Testis (tissue), 2 donors: ENCODE measurements at regions not wholly inside any gene's neighbourhood (a gene's known extent, or its start where the extent isn't known, plus 50 kb on each side); places are given as distances from the start of the nearest gene placed in this dataset.

Experiments
- POLR2A ChIP-seq: fragments of 450-650 bp; IDR thresholded peaks from one replicate; pipeline ENCODE4 v1.6.1; 2017; ENCODE audit warnings: antibody characterized with exemption, mild to moderate bottlenecking, moderate library complexity
- TF ChIP-seq, protein P1 (sequence below), 3 experiments: fragments of 450-650 bp in 2 of 3; fragments of 200-600 bp in 1 of 3; sonication (generic) in 1 of 3; IDR thresholded peaks; one replicate each; pipeline ENCODE4 v1.5.1; 2016 to 2019; ENCODE audit warnings: antibody characterized with exemption in 3 of 3, mild to moderate bottlenecking in 2 of 3, moderate library complexity in 1 of 3

DNA sequence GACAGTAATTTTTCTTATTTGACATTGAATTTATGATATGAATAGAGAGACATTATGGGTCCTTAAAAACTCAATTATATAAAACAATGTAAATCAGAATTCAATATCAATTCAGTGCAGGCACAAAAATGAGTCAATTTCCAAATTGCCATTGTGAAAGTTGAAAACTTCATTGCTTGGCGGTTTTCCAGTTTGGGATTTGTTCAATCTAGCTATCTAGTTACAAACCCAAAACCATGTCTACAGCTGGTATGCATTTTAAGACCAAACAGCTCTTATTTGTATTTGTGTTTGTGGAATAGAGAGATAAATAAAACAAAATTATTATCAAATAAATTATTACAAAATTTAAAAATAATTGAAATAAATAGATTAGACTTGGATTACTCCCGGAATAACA is 1206.6 kb upstream of the RAG2 start:
- TF ChIP-seq, protein P1, sequence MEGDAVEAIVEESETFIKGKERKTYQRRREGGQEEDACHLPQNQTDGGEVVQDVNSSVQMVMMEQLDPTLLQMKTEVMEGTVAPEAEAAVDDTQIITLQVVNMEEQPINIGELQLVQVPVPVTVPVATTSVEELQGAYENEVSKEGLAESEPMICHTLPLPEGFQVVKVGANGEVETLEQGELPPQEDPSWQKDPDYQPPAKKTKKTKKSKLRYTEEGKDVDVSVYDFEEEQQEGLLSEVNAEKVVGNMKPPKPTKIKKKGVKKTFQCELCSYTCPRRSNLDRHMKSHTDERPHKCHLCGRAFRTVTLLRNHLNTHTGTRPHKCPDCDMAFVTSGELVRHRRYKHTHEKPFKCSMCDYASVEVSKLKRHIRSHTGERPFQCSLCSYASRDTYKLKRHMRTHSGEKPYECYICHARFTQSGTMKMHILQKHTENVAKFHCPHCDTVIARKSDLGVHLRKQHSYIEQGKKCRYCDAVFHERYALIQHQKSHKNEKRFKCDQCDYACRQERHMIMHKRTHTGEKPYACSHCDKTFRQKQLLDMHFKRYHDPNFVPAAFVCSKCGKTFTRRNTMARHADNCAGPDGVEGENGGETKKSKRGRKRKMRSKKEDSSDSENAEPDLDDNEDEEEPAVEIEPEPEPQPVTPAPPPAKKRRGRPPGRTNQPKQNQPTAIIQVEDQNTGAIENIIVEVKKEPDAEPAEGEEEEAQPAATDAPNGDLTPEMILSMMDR (IDR thresholded peaks at IDR 0.05) = no peak
- no peak for TF ChIP-seq POLR2A
